CD14-positive monocyte (primary cell): ENCODE measurements at regions not wholly inside any gene's neighbourhood (a gene's known extent, or its start where the extent isn't known, plus 50 kb on each side); places are given as distances from the start of the nearest gene placed in this dataset.

ENCODE experiments used
- DNase-seq, 3 donors: peaks; one replicate each; pipeline ENCODE4 v3.0.0-alpha.2; 2011 to 2022
- H2AFZ ChIP-seq: 2 replicates; pipeline ENCODE4 v1.6.0; 2012; ENCODE audit warnings: mild to moderate bottlenecking, low read depth, low read length, inconsistent platforms; ENCODE audit not compliant: insufficient read depth, poor library complexity, severe bottlenecking
- H3K27ac ChIP-seq, 2 donors: 1 replicate in 1 of 2; 2 replicates in 1 of 2; pipeline ENCODE4 v1.5.1; 2012 to 2013; ENCODE audit warnings: low read length in 2 of 2, control low read depth in 1 of 2, inconsistent platforms in 1 of 2, low read depth in 1 of 2, mild to moderate bottlenecking in 1 of 2
- H3K27me3 ChIP-seq, 2 donors: one replicate each; pipeline versions ENCODE4 v1.6.0 to v1.6.1; 2011 to 2013; ENCODE audit warnings: low read length in 2 of 2; ENCODE audit not compliant: control insufficient read depth in 2 of 2, insufficient read depth in 2 of 2
- H3K36me3 ChIP-seq, 2 donors: replicated peaks in 1 of 2; 1 replicate in 1 of 2; 2 replicates in 1 of 2; pipeline versions ENCODE4 v1.5.1 to v1.6.1; 2012 to 2013; ENCODE audit warnings: low read length in 2 of 2, control low read depth in 1 of 2, inconsistent platforms in 1 of 2, mild to moderate bottlenecking in 1 of 2; ENCODE audit not compliant: insufficient read depth in 2 of 2, control insufficient read depth in 1 of 2
- H3K4me1 ChIP-seq, 2 donors: 1 replicate in 1 of 2; 2 replicates in 1 of 2; pipeline versions ENCODE4 v1.5.1 to v1.6.1; 2012 to 2013; ENCODE audit warnings: low read length in 2 of 2, control low read depth in 1 of 2, inconsistent platforms in 1 of 2, mild to moderate bottlenecking in 1 of 2, moderate library complexity in 1 of 2; ENCODE audit not compliant: insufficient read depth in 2 of 2, control insufficient read depth in 1 of 2
- H3K4me2 ChIP-seq: replicated peaks from 2 replicates; pipeline ENCODE3; 2012; ENCODE audit warnings: low read length, moderate library complexity, mild to moderate bottlenecking; ENCODE audit not compliant: poor library complexity, severe bottlenecking; ENCODE audit errors: extremely low read depth
- H3K4me3 ChIP-seq, 3 experiments: fragments of 200-600 bp in 1 of 3; sonication (generic) in 1 of 3; replicated peaks in 1 of 3; 1 replicate in 2 of 3; 2 replicates in 1 of 3; pipeline ENCODE4 v1.5.1; 2011 to 2013; ENCODE audit warnings: low read length in 3 of 3, mild to moderate bottlenecking in 3 of 3, control low read depth in 2 of 3, low read depth in 2 of 3, inconsistent platforms in 1 of 3, moderate library complexity in 1 of 3
- H3K79me2 ChIP-seq: 2 replicates; pipeline ENCODE4 v1.6.0; 2012; ENCODE audit warnings: mild to moderate bottlenecking, control low read depth, inconsistent platforms, low read length, moderate library complexity; ENCODE audit not compliant: insufficient read depth
- H3K9ac ChIP-seq: 2 replicates; pipeline ENCODE4 v1.6.0; 2017; ENCODE audit warnings: low read length, mild to moderate bottlenecking; ENCODE audit not compliant: insufficient read depth, poor library complexity, severe bottlenecking
- H3K9me3 ChIP-seq, 2 donors: replicated peaks in 1 of 2; 1 replicate in 1 of 2; 2 replicates in 1 of 2; pipeline versions ENCODE4 v1.5.1 to v1.6.1; 2012 to 2013; ENCODE audit warnings: low read length in 2 of 2, control low read depth in 1 of 2; ENCODE audit not compliant: control insufficient read depth in 1 of 2, insufficient read depth in 1 of 2
- H4K20me1 ChIP-seq: 2 replicates; pipeline ENCODE4 v1.6.0; 2012; ENCODE audit warnings: mild to moderate bottlenecking, low read length, control low read depth, moderate library complexity; ENCODE audit not compliant: insufficient read depth
- H3K27ac Mint-ChIP-seq, 7 donors: one replicate each; pipeline ENCODE4 v1.8.0; 2020; ENCODE audit warnings: mild to moderate bottlenecking in 7 of 7, mixed read lengths in 7 of 7, moderate library complexity in 6 of 7, inconsistent platforms in 2 of 7
- H3K27me3 Mint-ChIP-seq, 3 donors: one replicate each; pipeline ENCODE4 v1.8.0; 2021 to 2022; ENCODE audit warnings: low read depth in 3 of 3, mild to moderate bottlenecking in 3 of 3, mixed read lengths in 3 of 3, moderate library complexity in 3 of 3, inconsistent platforms in 1 of 3
- H3K36me3 Mint-ChIP-seq, 2 donors: one replicate each; pipeline ENCODE4 v1.8.0; 2020; ENCODE audit warnings: mixed read lengths in 2 of 2, inconsistent platforms in 1 of 2, mild to moderate bottlenecking in 1 of 2
- H3K4me1 Mint-ChIP-seq: one replicate; pipeline ENCODE4 v1.8.0; 2020; ENCODE audit warnings: mild to moderate bottlenecking, mixed read lengths
- H3K4me3 Mint-ChIP-seq, 2 donors: one replicate each; pipeline ENCODE4 v1.8.0; 2020; ENCODE audit warnings: mild to moderate bottlenecking in 2 of 2, mixed read lengths in 2 of 2, moderate library complexity in 1 of 2
- H3K9me3 Mint-ChIP-seq, 7 donors: one replicate each; pipeline ENCODE4 v1.8.0; 2020 to 2022; ENCODE audit warnings: mixed read lengths in 7 of 7, mild to moderate bottlenecking in 6 of 7, moderate library complexity in 6 of 7, inconsistent platforms in 2 of 7
- CTCF ChIP-seq: fragments of 200-600 bp; IDR thresholded peaks from one replicate; pipeline ENCODE4 v1.8.0; 2022; ENCODE audit warnings: antibody characterized with exemption, mild to moderate bottlenecking
- WGBS: methylation state at CpG from one replicate; pipeline ENCODE4 v1.1.5; 2013; ENCODE audit warnings: missing lambda C conversion rate; ENCODE audit not compliant: insufficient coverage; 5-methylcytosine and 5-hydroxymethylcytosine counted together
- intact Hi-C, 2 donors: fragments of 100-400 bp; cut with micrococcal nuclease; formaldehyde crosslinking; loops; one replicate each; pipeline versions ENCODE4 v1.15.0 to v1.15.1; 2023

GRCh38 chr5:136517755-136518154, 152.4 kb upstream of the TRPC7 start:
- Mint-ChIP-seq H3K27ac (no peak overlapping the region), H3K4me3 (no peak overlapping the region), H3K27me3 (peaks cover 0 to 4% (median 2%) of the 10 kb centered on the region in 3 donors), H3K36me3 (no peaks in the 10 kb centered on the region), H3K9me3 (peaks cover 0 to 4% (median 2%) of the 10 kb centered on the region in 7 donors), H3K4me1 (no peaks in the 10 kb centered on the region)
- intact Hi-C loops: no loop called here
- Histone ChIP-seq H3K4me2 (no peak overlapping the region), H3K4me3 (no peak overlapping the region), H3K9ac (no peak overlapping the region), H3K36me3 (no peaks in the 10 kb centered on the region), H3K27me3 (no peaks in the 10 kb centered on the region), H4K20me1 (no peaks in the 10 kb centered on the region), H3K4me1 (no peaks in the 10 kb centered on the region), H2AFZ (no peak overlapping the region), H3K27ac (no peak overlapping the region), H3K79me2 (no peaks in the 10 kb centered on the region), H3K9me3 (no peaks in the 10 kb centered on the region)
- no peak for DNase-seq
- no CpG with 5 or more reads among the region's 1 CpG for WGBS
- TF ChIP-seq CTCF: no peak

GRCh38 chr5:136516637-136517036, 151.3 kb upstream of the TRPC7 start:
- no peak overlapping the region for H3K4me3 ChIP-seq
- no peak overlapping the region for H3K27ac ChIP-seq
- no peaks in the 10 kb centered on the region for H3K4me1 ChIP-seq
- 8% methylated on average over 2 of the region's 3 CpGs for WGBS
- intact Hi-C loops: no loop called here
- H3K79me2 ChIP-seq: no peaks in the 10 kb centered on the region
- no peaks in the 10 kb centered on the region for H3K9me3 ChIP-seq
- no peak overlapping the region for H3K4me2 ChIP-seq
- H3K27me3 Mint-ChIP-seq: peaks cover 0 to 4% (median 2%) of the 10 kb centered on the region in 3 donors
- no peak for DNase-seq
- no peak overlapping the region for H3K27ac Mint-ChIP-seq
- H3K36me3 ChIP-seq: no peaks in the 10 kb centered on the region
- no peaks in the 10 kb centered on the region for H3K27me3 ChIP-seq
- H3K4me3 Mint-ChIP-seq: no peak overlapping the region
- H3K9ac ChIP-seq: no peak overlapping the region
- H2AFZ ChIP-seq: no peak overlapping the region
- no peak for TF ChIP-seq CTCF
- H4K20me1 ChIP-seq: no peaks in the 10 kb centered on the region
- H3K36me3 Mint-ChIP-seq: no peaks in the 10 kb centered on the region
- peaks cover 0 to 4% (median 2%) of the 10 kb centered on the region in 7 donors for H3K9me3 Mint-ChIP-seq
- no peaks in the 10 kb centered on the region for H3K4me1 Mint-ChIP-seq
